GM12878 (cell line): ENCODE measurements at regions not wholly inside any gene's neighbourhood (a gene's known extent, or its start where the extent isn't known, plus 50 kb on each side); places are given as distances from the start of the nearest gene placed in this dataset.

ENCODE experiments used
- ATAC-seq: fragments of 200-7000 bp; cut with Tn5 transposase; 3 replicates; pipeline ENCODE4 v1.9.1; 2020; ENCODE audit warnings: mild to moderate bottlenecking, moderate library complexity
- BruUV-seq: library from RNA; stranded (reverse); fragments of 400-500 nt; replicated peaks from 2 replicates; lab custom pipeline; 2021; lab: Mats Ljungman, UMichigan
- CTCF ChIA-PET: fragments of 300-600 bp; sonication (Branson Sonifier 250); formaldehyde crosslinking; extraction: SDS; loops from one replicate; lab custom pipeline; 2021; ENCODE audit warnings: inconsistent platforms; lab: Yijun Ruan, JAX
- POLR2A ChIA-PET: fragments of 350-600 bp; formaldehyde crosslinking; extraction: SDS; loops from one replicate; lab custom pipeline; 2021; ENCODE audit warnings: inconsistent platforms; lab: Charles Lee
- RAD21 ChIA-PET: fragments of 300-600 bp; sonication (Branson Sonifier 250); formaldehyde crosslinking; loops from one replicate; lab custom pipeline; 2023; ENCODE audit warnings: antibody characterized with exemption; ENCODE audit not compliant: unreplicated experiment; lab: Charles Lee
- SMC1A ChIA-PET: fragments of 300-600 bp; sonication (Branson Sonifier 250); formaldehyde crosslinking; loops from one replicate; lab custom pipeline; 2023; ENCODE audit not compliant: unreplicated experiment, uncharacterized antibody; lab: Charles Lee
- DNase-seq: peaks from one replicate; pipeline ENCODE4 v3.0.0-alpha.2; 2011; ENCODE audit warnings: low read depth, low spot score
- FAIRE-seq: peaks from 3 replicates; lab custom pipeline; 2011; peaks lifted over from hg19 to GRCh38; lab: Jason Lieb, UNC
- H2AFZ ChIP-seq: 2 replicates; pipeline ENCODE4 v1.6.0; 2011; ENCODE audit warnings: low read depth, low read length, control low read depth; ENCODE audit not compliant: control insufficient read depth
- H3K27ac ChIP-seq: 2 replicates; pipeline ENCODE4 v1.5.1; 2011; ENCODE audit warnings: control low read depth; ENCODE audit not compliant: control insufficient read depth, insufficient read depth
- H3K27me3 ChIP-seq, 2 experiments: replicated peaks in 1 of 2; 2 replicates each; pipeline versions ENCODE4 v1.6.0 to v1.6.1; 2011; ENCODE audit warnings: low read length in 1 of 2; ENCODE audit not compliant: control insufficient read depth in 2 of 2, insufficient read depth in 2 of 2
- H3K36me3 ChIP-seq, 2 experiments: 2 replicates each; pipeline ENCODE4 v1.5.1; 2011; ENCODE audit warnings: low read length in 1 of 2; ENCODE audit not compliant: control insufficient read depth in 2 of 2, insufficient read depth in 2 of 2
- H3K4me1 ChIP-seq: 2 replicates; pipeline ENCODE4 v1.6.1; 2011; ENCODE audit warnings: mild to moderate bottlenecking, low read length, moderate library complexity, mixed read lengths; ENCODE audit not compliant: control insufficient read depth, insufficient read depth
- H3K4me2 ChIP-seq: 2 replicates; pipeline ENCODE4 v1.6.0; 2011; ENCODE audit warnings: control low read depth; ENCODE audit not compliant: control insufficient read depth, insufficient read depth
- H3K4me3 ChIP-seq: fragments of 200-600 bp; sonication (generic); 2 replicates; pipeline ENCODE4 v1.5.1; 2016
- H3K79me2 ChIP-seq: 2 replicates; pipeline ENCODE4 v1.6.0; 2011; ENCODE audit warnings: low read length; ENCODE audit not compliant: control insufficient read depth, insufficient read depth
- H3K9ac ChIP-seq: 2 replicates; pipeline ENCODE4 v1.8.0; 2011; ENCODE audit warnings: low read length, control low read depth, mixed read lengths; ENCODE audit not compliant: control insufficient read depth, insufficient read depth
- H3K9me3 ChIP-seq: replicated peaks from 3 replicates; pipeline ENCODE4 v1.5.1; 2011; ENCODE audit warnings: mild to moderate bottlenecking, low read length; ENCODE audit not compliant: control insufficient read depth, insufficient read depth
- H4K20me1 ChIP-seq: 2 replicates; pipeline ENCODE4 v1.6.0; 2011; ENCODE audit not compliant: control insufficient read depth, insufficient read depth
- CTCF ChIP-seq, 3 experiments: IDR thresholded peaks in 2 of 3; conservative IDR thresholded peaks in 1 of 3; 2 replicates each; pipeline ENCODE4 v1.5.1; 2011; ENCODE audit warnings: low read depth in 3 of 3, low read length in 3 of 3, mild to moderate bottlenecking in 3 of 3, control low read depth in 2 of 3, moderate library complexity in 2 of 3, inconsistent platforms in 1 of 3, mixed read lengths in 1 of 3; ENCODE audit not compliant: control insufficient read depth in 2 of 3, insufficient read depth in 1 of 3; ENCODE audit errors: extremely low read depth in 1 of 3
- MEF2B ChIP-seq: fragments of 450-650 bp; IDR thresholded peaks from 2 replicates; pipeline ENCODE4 v1.6.1; 2018; ENCODE audit warnings: mild to moderate bottlenecking, moderate library complexity; ENCODE audit not compliant: partially characterized antibody, poor library complexity, severe bottlenecking
- NR2F1 ChIP-seq: fragments of 450-650 bp; conservative IDR thresholded peaks from 2 replicates; pipeline ENCODE4 v1.6.1; 2017; ENCODE audit warnings: mild to moderate bottlenecking
- RELB ChIP-seq: fragments of 450-650 bp; IDR thresholded peaks from 2 replicates; pipeline ENCODE4 v1.6.1; 2017; ENCODE audit warnings: low read depth, mild to moderate bottlenecking, moderate library complexity
- SUPT20H ChIP-seq: IDR thresholded peaks from 2 replicates; pipeline ENCODE4 v1.6.1; 2011; ENCODE audit warnings: low read depth, mild to moderate bottlenecking, low read length, moderate library complexity, borderline replicate concordance; ENCODE audit not compliant: control insufficient read depth
- TARDBP ChIP-seq: IDR thresholded peaks from 2 replicates; pipeline ENCODE4 v1.6.1; 2016; ENCODE audit warnings: borderline replicate concordance
- TCF12 ChIP-seq: IDR thresholded peaks from 2 replicates; pipeline ENCODE4 v1.6.1; 2011; ENCODE audit warnings: low read depth, mild to moderate bottlenecking, low read length
- YY1 ChIP-seq: IDR thresholded peaks from 2 replicates; pipeline ENCODE4 v1.6.1; 2011; ENCODE audit warnings: low read depth, mild to moderate bottlenecking, low read length
- WGBS: methylation state at CpG from one replicate; pipeline ENCODE4 v1.1.6; 2016; ENCODE audit warnings: low lambda C conversion rate; ENCODE audit not compliant: insufficient replicate concordance, insufficient coverage; ENCODE audit errors: missing lambda C conversion rate; 5-methylcytosine and 5-hydroxymethylcytosine counted together
- in situ Hi-C: fragments of 300-500 bp; cut with MboI; formaldehyde crosslinking; loops from 9 replicates; pipeline ENCODE4 v1.14.3; 2018; ENCODE audit warnings: mixed read lengths
- intact Hi-C: fragments of 100-400 bp; cut with micrococcal nuclease; formaldehyde crosslinking; loops from one replicate; pipeline ENCODE4 v1.14.2; 2022; ENCODE audit not compliant: unreplicated experiment

GRCh38 chr1:178038372-178038771, 55.5 kb upstream of the RASAL2 start:
- Histone ChIP-seq H3K79me2 (no peaks in the 10 kb centered on the region), H3K36me3 (no peaks in the 10 kb centered on the region), H3K4me2 (no peak overlapping the region), H3K9me3 (no peaks in the 10 kb centered on the region), H2AFZ (no peak overlapping the region), H3K4me3 (no peak overlapping the region), H4K20me1 (no peaks in the 10 kb centered on the region), H3K27me3 (peaks cover 0 to 8% of the 10 kb centered on the region in 2 experiments; a peak in 2 of 4 replicates), H3K27ac (no peak overlapping the region), H3K4me1 (no peaks in the 10 kb centered on the region), H3K9ac (no peak overlapping the region)
- FAIRE-seq: no peak
- WGBS: 60% methylated on average over 11 of the region's 11 CpGs
- ChIA-PET CTCF (no interaction called here), POLR2A (no interaction called here), SMC1A (no interaction called here), RAD21 (no interaction called here)
- in situ Hi-C loops: loop anchor here (25.0 kb wide), 1 partner anchor 149 kb away; no protein-coding TSS in a partner anchor
- no TSS peak for BruUV-seq
- intact Hi-C loops: no loop called here
- TF ChIP-seq NR2F1: no peak
- no peak for TF ChIP-seq CTCF (IDR thresholded peaks at IDR 0.05 in 2 of 3, conservative IDR thresholded peaks at IDR 0.05 in 1 of 3; ENCODE audit: control insufficient read depth in 2 of 3, extremely low read depth in 1 of 3, insufficient read depth in 1 of 3, low read depth in 3 of 3, low read length in 3 of 3)
- TF ChIP-seq SUPT20H: no peak
- TF ChIP-seq TARDBP: no peak
- no peak for TF ChIP-seq TCF12
- no peak for TF ChIP-seq YY1
- no peak for TF ChIP-seq RELB
- no peak for TF ChIP-seq MEF2B
- no peak for ATAC-seq
- DNase-seq: no peak
